ENCODE measurements at regions not wholly inside any gene's neighbourhood (a gene's known extent, or its start where the extent isn't known, plus 50 kb on each side); places are given as distances from the start of the nearest gene placed in this dataset.

DNA sequence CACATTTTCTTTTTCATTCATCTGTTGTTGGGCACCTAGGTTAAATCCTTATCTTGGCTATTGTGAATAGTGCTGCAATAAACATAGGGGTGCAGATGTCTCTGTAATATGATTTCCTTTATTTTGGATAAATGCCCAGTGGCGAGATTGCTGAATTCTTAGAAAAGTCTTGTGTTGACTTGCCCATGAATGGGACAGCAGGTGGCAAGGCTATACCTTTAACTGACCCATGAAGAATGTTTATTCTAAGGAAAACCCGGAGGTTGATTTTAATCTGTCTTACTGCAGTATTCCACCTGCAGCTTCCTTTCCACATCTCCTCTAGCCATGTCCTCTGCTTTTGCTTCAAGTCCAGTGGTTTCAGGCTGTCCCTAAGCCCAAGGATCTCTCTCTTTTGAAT lies 220.6 kb downstream of the SNCA start:
- Mint-ChIP-seq H3K27ac (no peak overlapping the region), H3K4me3 (no peak overlapping the region), H3K4me1 (peaks cover 32% of the 10 kb centered on the region), H3K27me3 (no peaks in the 10 kb centered on the region), H3K9me3 (no peaks in the 10 kb centered on the region), H3K36me3 (no peaks in the 10 kb centered on the region)

DNA sequence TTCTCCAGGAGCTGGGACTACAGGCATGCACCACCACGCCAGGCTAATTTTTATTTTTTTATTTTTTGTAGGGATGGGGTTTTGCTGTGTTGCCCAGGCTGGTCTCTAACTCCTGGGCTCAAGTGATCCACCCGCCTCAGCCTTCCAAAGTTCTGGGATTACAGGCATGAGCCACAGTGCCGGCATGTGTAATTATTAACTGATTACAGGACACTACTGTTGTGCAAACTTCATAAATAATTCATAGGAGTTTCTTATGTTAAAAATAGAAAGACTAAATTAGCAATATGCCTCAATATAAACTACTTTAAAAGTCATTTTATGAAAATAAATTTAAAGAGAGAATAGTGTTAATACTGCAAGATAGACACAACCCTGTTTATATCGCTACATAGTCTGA lies 221.9 kb downstream of the SNCA start:
- Mint-ChIP-seq H3K27me3 (no peaks in the 10 kb centered on the region), H3K4me1 (peaks cover 31% of the 10 kb centered on the region), H3K9me3 (no peaks in the 10 kb centered on the region), H3K27ac (no peak overlapping the region), H3K4me3 (no peak overlapping the region), H3K36me3 (no peaks in the 10 kb centered on the region)

DNA sequence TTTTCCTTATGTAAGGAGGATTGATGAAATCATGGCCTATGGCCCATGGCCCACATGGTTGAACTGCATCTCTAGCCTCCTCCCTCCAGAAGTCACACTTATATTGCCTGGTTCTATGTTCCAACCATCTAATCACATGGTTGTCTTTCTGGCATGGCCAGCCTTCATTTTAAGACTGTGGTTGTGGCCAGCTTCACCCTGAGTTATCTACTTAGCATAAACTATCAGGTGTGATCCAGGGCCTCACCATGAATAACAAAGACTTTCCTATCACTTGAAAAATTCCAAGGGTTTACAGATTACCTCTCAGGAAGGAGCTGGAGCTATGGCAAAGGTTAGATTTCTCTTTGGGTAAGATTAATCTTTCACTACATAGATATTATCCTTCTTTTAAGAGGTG lies 222.8 kb downstream of the SNCA start:
- Mint-ChIP-seq H3K4me3 (no peak overlapping the region), H3K36me3 (no peaks in the 10 kb centered on the region), H3K9me3 (no peaks in the 10 kb centered on the region), H3K27me3 (no peaks in the 10 kb centered on the region), H3K27ac (no peak overlapping the region), H3K4me1 (peaks cover 23% of the 10 kb centered on the region)

DNA sequence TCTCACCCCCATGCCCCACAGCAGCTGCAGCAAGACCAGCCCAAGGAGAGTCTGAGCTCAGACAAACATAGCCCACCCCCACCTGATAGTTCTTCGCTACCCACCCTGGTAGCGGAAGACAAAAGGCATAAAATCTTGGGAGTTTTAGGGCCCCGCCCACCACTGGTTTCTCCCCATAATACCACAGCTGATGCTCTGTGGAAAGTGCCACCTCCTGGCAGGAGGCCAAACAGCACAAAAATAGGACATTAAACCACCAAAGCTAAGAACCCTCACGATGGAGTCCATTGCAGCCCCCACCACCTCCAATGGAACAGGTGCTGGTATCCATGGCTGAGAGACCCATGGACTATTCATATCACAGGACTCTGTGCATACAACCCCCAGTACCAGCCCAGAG lies 226.7 kb downstream of the SNCA start:
- H3K9me3 Mint-ChIP-seq = no peaks in the 10 kb centered on the region
- no peak overlapping the region for H3K4me3 Mint-ChIP-seq
- H3K36me3 Mint-ChIP-seq = no peaks in the 10 kb centered on the region
- no peaks in the 10 kb centered on the region for H3K27me3 Mint-ChIP-seq
- no peak overlapping the region for H3K27ac Mint-ChIP-seq
- H3K4me1 Mint-ChIP-seq = peaks cover 14% of the 10 kb centered on the region

DNA sequence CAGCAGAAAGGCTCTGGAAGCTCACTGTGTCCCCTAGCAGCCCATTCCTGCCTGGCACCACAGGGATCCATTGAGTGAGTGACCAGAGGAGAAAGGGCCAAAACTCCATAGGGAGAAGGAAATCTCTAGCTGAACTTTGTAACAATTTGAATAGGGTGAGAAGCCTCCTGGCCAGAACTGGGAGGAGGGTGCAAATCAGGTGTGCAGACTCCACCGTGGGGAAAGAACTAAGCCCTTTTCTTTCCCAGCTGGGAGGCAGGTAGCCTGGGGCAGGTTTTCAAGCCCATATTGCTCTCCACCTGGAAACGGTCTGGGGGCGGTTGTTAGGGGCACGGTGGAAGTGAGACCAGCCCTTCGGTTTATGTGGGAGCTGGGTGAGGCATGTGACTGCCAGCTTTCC lies 227.2 kb downstream of the SNCA start:
- no peak overlapping the region for H3K27ac Mint-ChIP-seq
- H3K9me3 Mint-ChIP-seq = no peaks in the 10 kb centered on the region
- no peaks in the 10 kb centered on the region for H3K36me3 Mint-ChIP-seq
- H3K4me1 Mint-ChIP-seq = peaks cover 14% of the 10 kb centered on the region
- H3K4me3 Mint-ChIP-seq = no peak overlapping the region
- H3K27me3 Mint-ChIP-seq = no peaks in the 10 kb centered on the region

DNA sequence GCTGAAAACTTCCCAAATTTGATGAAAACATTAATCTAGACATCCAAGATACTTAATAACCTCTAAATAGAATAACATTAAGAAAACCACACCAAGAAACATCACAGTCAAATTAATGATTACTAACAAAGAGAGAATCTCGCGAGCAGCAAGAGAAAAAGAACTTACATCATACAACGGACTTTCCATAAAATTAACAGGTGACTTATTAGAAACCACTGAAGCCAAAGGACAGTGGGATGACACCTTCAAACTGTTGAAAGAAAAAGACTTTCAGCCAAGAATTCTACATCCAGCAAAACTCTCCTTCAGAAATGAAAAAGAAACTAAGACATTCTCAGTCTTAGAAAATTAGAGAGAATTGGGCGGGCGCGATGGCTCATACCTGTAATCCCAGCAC lies 232.0 kb downstream of the SNCA start:
- H3K36me3 Mint-ChIP-seq = no peaks in the 10 kb centered on the region
- peaks cover 1% of the 10 kb centered on the region for H3K27me3 Mint-ChIP-seq
- H3K9me3 Mint-ChIP-seq = no peaks in the 10 kb centered on the region
- no peaks in the 10 kb centered on the region for H3K4me1 Mint-ChIP-seq
- no peak overlapping the region for H3K27ac Mint-ChIP-seq
- H3K4me3 Mint-ChIP-seq = no peak overlapping the region

DNA sequence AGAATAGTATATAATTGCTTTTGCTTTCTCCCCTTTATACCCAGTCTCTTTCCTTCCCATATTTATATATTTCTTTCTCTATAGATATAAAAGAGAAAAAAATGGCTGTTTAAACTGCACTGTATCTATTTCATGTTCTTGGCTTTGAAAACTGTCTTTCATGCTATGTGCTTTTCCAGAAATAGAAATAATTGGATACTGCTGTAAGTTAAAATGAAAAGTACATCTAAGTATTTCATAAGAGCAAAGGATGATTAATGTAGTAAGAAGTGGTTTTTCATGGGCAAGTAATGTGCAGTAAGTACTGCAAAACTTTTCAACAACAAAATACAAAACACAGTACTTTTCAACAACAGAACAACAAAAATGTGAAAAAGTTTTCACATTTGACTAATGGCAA lies 237.9 kb downstream of the SNCA start:
- no peak overlapping the region for H3K27ac Mint-ChIP-seq

DNA sequence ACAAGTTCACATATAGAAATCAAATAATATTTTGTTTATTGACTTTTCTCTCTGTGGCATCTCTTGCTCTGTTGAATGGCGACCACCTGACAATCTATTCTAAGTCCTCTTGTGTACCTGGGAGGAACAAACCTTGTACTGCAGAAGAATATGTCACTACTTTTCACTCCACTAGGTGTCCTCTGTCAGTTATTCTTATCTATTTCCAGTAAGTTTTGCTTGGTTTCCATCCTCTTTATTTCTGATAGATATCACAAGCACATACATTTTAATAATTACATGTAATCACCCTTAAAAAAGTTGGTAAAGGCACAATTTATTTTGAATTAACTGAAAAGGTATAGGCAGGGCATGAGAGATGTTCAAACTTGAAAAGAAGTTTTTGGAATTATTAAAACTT lies 238.4 kb downstream of the SNCA start:
- Mint-ChIP-seq H3K27ac (no peak overlapping the region), H3K9me3 (no peaks in the 10 kb centered on the region), H3K36me3 (no peaks in the 10 kb centered on the region), H3K4me3 (no peak overlapping the region), H3K27me3 (no peaks in the 10 kb centered on the region), H3K4me1 (no peaks in the 10 kb centered on the region)

More for the DNA sequence above, 237.9 kb downstream of the SNCA start:
- no peaks in the 10 kb centered on the region for H3K36me3 Mint-ChIP-seq
- no peaks in the 10 kb centered on the region for H3K27me3 Mint-ChIP-seq
- no peaks in the 10 kb centered on the region for H3K9me3 Mint-ChIP-seq
- no peaks in the 10 kb centered on the region for H3K4me1 Mint-ChIP-seq
- H3K4me3 Mint-ChIP-seq = no peak overlapping the region

DNA sequence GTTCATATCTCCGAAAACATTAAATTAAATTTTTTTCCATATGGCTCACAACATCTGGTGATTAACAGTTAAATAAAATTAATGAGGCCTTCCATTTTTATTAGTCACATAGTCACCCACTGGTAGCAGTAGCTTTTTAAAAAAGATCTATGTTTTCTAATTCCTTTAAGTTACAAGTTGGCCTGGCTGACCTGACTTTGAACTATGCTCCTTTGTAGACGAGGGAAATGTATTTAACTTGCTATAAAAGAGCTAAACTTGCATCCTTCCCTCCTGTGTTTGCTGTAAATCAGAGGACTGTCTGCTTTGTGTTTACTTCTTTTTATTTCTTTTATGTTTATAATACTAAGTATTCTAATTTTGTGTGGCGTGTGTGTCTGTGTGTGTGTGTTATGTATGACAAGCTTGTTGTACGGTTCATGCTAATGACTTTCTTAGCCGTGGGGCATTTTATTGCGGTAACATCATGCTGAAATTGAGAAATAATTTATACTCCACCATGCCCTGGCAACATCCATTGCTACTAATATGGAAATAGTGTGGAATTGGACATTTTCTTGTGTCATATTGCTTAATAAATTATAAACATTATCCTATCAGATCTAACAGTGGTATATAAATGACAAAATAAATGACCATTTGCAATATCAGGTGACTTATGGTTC lies 241.7 kb downstream of the SNCA start:
- no peaks in the 10 kb centered on the region for H3K27me3 Mint-ChIP-seq
- H3K4me3 Mint-ChIP-seq = no peak overlapping the region
- H3K9me3 Mint-ChIP-seq = no peaks in the 10 kb centered on the region
- no peaks in the 10 kb centered on the region for H3K4me1 Mint-ChIP-seq
- no peaks in the 10 kb centered on the region for H3K36me3 Mint-ChIP-seq
- H3K27ac Mint-ChIP-seq = no peak overlapping the region

DNA sequence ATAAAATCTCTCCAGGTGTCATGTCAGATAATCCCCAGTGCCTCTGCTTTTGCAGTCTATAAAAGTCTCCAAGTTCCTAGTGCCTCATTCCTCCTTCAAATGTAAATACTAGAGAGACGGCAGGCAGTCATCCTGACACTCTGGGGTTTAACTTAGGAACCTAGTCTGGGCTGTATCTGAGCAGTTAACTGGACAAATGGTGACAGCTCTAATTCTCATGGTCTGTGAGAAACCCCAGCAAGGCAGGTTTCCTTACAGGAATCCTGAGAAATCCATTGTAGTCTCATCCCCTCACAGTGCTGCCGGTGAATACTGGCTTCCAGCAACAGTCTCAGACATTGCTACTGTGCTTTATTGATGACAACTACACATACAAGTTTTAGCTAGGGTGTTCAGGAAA lies 246.8 kb downstream of the SNCA start:
- peaks cover 4% of the 10 kb centered on the region for H3K27me3 Mint-ChIP-seq
- no peaks in the 10 kb centered on the region for H3K9me3 Mint-ChIP-seq
- H3K4me1 Mint-ChIP-seq = no peaks in the 10 kb centered on the region
- no peaks in the 10 kb centered on the region for H3K36me3 Mint-ChIP-seq
- no peak overlapping the region for H3K4me3 Mint-ChIP-seq
- H3K27ac Mint-ChIP-seq = no peak overlapping the region

DNA sequence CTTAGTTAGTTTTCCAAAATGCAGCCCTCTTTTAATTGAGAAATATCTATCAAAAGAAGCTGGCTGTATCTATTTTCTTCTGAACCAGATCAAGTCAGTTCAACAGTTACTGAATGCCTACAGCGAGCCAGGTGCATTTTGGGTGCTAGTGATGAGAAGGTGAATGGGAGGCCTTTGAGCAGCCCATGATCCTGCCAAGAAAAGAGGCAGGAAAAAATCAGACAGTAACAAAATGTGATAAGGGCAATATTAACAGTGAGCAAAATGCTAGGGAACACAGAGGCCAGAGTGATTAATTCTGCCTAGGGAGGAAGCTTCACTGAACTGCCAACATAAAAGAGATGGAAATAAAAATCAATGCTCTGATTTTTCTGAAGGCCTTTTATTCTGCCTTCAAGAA lies 248.5 kb downstream of the SNCA start:
- Mint-ChIP-seq H3K4me1 (no peaks in the 10 kb centered on the region), H3K9me3 (no peaks in the 10 kb centered on the region), H3K36me3 (no peaks in the 10 kb centered on the region), H3K27me3 (peaks cover 4% of the 10 kb centered on the region), H3K4me3 (no peak overlapping the region), H3K27ac (no peak overlapping the region)

DNA sequence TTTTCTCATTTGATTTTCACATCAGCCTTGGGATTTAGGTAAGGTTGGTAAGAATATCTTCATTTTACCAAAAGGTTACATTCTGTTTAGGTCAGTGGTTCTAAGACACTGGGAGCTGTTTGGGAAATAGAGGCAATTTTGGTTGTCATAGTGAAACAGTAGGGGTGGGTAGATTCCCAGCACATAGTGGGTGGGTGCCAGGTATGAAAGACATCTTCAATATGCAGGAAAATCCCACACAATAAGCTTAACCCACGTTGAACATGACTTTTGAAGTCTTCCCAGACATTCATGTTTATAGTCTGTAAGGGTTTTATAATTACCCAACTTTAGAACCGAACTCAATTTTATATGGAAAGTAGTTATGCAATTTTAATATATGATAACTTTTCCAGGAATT lies 249.6 kb downstream of the SNCA start:
- H3K4me1 Mint-ChIP-seq = no peaks in the 10 kb centered on the region
- H3K36me3 Mint-ChIP-seq = no peaks in the 10 kb centered on the region
- H3K27ac Mint-ChIP-seq = no peak overlapping the region
- no peak overlapping the region for H3K4me3 Mint-ChIP-seq
- H3K9me3 Mint-ChIP-seq = no peaks in the 10 kb centered on the region
- H3K27me3 Mint-ChIP-seq = peaks cover 4% of the 10 kb centered on the region

DNA sequence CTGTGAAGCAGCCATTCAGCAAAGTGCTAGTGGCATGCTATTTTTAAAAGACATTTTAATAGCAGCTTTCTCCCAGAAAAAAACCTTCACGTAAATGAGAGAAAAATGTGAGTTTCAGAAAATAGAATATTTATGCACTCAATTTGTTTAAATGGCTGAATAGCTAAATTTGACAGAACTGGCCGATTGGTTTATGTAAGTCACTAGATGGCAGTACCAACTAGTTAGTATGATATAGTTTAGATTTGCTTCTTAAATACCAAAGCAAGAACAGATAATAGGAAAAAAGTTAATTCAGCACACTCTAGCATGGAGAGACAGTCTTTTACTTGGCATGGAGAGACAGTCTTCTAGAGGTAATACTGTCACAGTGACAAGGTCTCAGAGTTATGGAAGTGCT lies 250.1 kb downstream of the SNCA start:
- no peak overlapping the region for H3K4me3 Mint-ChIP-seq
- peaks cover 4% of the 10 kb centered on the region for H3K27me3 Mint-ChIP-seq
- no peaks in the 10 kb centered on the region for H3K4me1 Mint-ChIP-seq
- H3K27ac Mint-ChIP-seq = no peak overlapping the region
- no peaks in the 10 kb centered on the region for H3K36me3 Mint-ChIP-seq
- H3K9me3 Mint-ChIP-seq = no peaks in the 10 kb centered on the region

DNA sequence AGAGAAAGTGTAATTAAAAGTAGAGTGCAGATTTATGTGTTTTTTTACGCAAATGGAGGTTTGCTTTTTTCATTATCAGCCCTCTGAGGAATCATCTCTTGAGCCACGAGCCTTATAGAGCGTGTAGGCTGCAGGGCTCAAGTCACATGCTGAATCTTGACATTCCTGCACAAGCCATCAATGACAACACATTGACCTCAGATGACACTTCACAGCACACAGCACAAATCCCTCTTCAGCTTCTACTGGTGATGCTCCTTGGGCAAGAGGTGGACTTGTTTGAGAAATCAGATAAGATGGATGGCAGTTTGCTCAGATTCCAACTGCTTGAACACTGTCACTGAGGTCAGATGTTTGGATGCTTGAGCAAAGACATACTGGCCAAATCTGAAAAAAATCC lies 250.6 kb downstream of the SNCA start:
- Mint-ChIP-seq H3K4me1 (no peaks in the 10 kb centered on the region), H3K4me3 (no peak overlapping the region), H3K9me3 (no peaks in the 10 kb centered on the region), H3K36me3 (no peaks in the 10 kb centered on the region), H3K27ac (no peak overlapping the region), H3K27me3 (peaks cover 4% of the 10 kb centered on the region)

DNA sequence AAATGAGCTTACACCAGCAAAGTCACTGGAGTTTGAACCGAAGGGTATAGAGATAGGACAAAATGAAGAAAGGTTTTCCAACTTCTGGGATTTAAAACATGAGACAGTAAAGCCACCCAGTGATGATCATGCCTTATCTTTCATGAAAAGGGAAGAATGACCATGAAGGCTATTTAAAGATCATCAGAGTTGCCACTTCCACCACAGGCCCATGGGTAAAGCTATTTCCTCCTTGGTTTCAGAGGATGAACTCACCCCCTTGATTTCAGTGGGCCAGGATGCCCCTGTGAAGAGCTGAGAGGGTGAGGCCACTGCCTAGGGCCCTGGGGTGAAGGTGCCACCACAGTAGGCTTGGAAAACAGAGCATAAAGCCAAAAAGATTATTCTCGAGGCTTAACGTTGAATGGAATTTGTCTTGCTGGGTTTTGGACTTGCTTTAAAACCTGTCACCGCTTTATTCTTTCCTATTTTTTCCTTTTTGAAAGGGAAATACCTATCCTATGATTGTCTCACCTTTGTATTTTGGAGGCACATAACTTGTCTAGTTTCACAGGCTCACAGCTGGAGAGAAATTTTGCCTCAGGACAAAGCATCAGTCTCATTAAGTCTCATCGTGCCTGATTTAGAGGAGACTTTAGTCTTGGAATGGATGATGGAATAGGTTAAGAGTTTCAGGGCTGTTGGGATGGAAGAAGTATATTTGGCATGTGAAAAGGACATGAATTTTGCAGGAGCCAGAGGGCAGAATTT lies 254.0 kb downstream of the SNCA start:
- no peaks in the 10 kb centered on the region for H3K36me3 Mint-ChIP-seq
- H3K9me3 Mint-ChIP-seq = no peaks in the 10 kb centered on the region
- H3K27me3 Mint-ChIP-seq = peaks cover 4% of the 10 kb centered on the region
- no peaks in the 10 kb centered on the region for H3K4me1 Mint-ChIP-seq
- H3K27ac Mint-ChIP-seq = peak overlapping the region; percentile 4
- no peak overlapping the region for H3K4me3 Mint-ChIP-seq

DNA sequence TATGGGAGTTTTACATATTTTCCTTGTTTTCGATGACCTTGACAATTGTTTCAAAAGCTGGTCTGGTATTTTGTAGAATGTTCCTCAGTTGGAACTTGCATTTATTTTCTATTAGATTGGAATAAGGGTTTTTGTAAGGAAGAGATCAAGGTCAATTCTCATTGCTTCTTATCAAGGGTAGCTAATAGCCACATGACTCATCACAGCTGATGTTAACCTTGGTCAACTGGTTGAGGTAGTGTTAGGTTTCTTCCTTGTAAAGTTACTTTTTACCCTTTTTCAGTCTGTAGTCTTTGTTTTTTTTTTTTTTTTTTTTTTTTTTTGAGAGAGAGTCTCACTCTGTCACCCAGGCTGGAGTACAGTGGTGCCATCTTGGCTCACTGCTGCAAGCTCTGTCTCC lies 257.2 kb downstream of the SNCA start:
- Mint-ChIP-seq H3K9me3 (no peaks in the 10 kb centered on the region), H3K4me1 (no peaks in the 10 kb centered on the region), H3K4me3 (no peak overlapping the region), H3K27me3 (no peaks in the 10 kb centered on the region), H3K27ac (no peak overlapping the region), H3K36me3 (no peaks in the 10 kb centered on the region)

DNA sequence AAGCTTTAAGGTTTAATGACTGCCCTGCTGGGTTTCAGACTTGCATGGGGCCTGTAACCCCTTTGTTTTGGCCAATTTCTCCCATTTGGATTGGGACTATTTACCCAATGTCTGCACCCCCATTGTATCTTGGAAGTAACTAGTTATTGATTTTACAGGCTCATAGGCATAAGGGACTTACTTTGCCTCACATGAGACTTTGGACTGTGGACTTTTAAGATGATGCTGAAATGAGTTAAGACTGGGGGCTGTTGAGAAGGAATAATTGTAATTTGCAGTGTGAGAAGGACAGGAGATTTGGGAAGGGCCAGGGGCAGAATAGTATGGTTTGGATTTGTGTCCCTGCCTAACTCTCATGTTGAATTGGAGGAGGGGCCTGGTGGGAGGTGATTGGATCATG lies 260.7 kb downstream of the SNCA start:
- no peaks in the 10 kb centered on the region for H3K36me3 Mint-ChIP-seq
- H3K9me3 Mint-ChIP-seq = no peaks in the 10 kb centered on the region
- H3K27me3 Mint-ChIP-seq = no peaks in the 10 kb centered on the region
- no peaks in the 10 kb centered on the region for H3K4me1 Mint-ChIP-seq
- no peak overlapping the region for H3K4me3 Mint-ChIP-seq
- no peak overlapping the region for H3K27ac Mint-ChIP-seq

Measured in activated naive CD4-positive, alpha-beta T cell treated with anti-CD3 and anti-CD28 coated beads, Interleukin-2, amount 50 U/mL, for 24 hours (primary cell).